Mucosa of stomach (tissue), 1 donor: ENCODE measurements at regions not wholly inside any gene's neighbourhood (a gene's known extent, or its start where the extent isn't known, plus 50 kb on each side); places are given as distances from the start of the nearest gene placed in this dataset.

Experiments used
- H3K27me3 ChIP-seq: one replicate; pipeline ENCODE4 v1.7.0; 2013; ENCODE audit warnings: mild to moderate bottlenecking, low read length; ENCODE audit not compliant: control insufficient read depth, insufficient read depth
- H3K36me3 ChIP-seq: one replicate; pipeline ENCODE4 v1.7.0; 2013; ENCODE audit warnings: low read length; ENCODE audit not compliant: control insufficient read depth, insufficient read depth
- H3K4me1 ChIP-seq: one replicate; pipeline ENCODE4 v1.7.0; 2013; ENCODE audit warnings: mild to moderate bottlenecking, low read length; ENCODE audit not compliant: control insufficient read depth, insufficient read depth
- H3K4me3 ChIP-seq: one replicate; pipeline ENCODE4 v1.7.0; 2013; ENCODE audit warnings: low read length
- H3K9ac ChIP-seq: one replicate; pipeline ENCODE4 v1.7.0; 2013; ENCODE audit warnings: mild to moderate bottlenecking, low read length, moderate library complexity
- H3K9me3 ChIP-seq: one replicate; pipeline ENCODE4 v1.7.0; 2013; ENCODE audit warnings: mild to moderate bottlenecking, low read length, moderate library complexity; ENCODE audit not compliant: control insufficient read depth
- donor health status: Pancreatic carcinoma.

GRCh38 chrX:39766085-39766726 is 331.6 kb downstream of the BCOR start:
- Histone ChIP-seq H3K4me1 (peaks cover 5% of the 10 kb centered on the region), H3K27me3 (no peaks in the 10 kb centered on the region), H3K4me3 (no peak overlapping the region), H3K9ac (no peak overlapping the region), H3K9me3 (no peaks in the 10 kb centered on the region), H3K36me3 (no peaks in the 10 kb centered on the region)

GRCh38 chrX:39766855-39767254 is 330.9 kb downstream of the BCOR start:
- H3K4me3 ChIP-seq: no peak overlapping the region
- H3K36me3 ChIP-seq: no peaks in the 10 kb centered on the region
- H3K27me3 ChIP-seq: no peaks in the 10 kb centered on the region
- no peaks in the 10 kb centered on the region for H3K9me3 ChIP-seq
- peaks cover 4% of the 10 kb centered on the region for H3K4me1 ChIP-seq
- H3K9ac ChIP-seq: no peak overlapping the region

- no peaks in the 10 kb centered on the region for H3K9me3 ChIP-seq
- no peak overlapping the region for H3K4me3 ChIP-seq
- H3K4me1 ChIP-seq: peaks cover 10% of the 10 kb centered on the region
- H3K9ac ChIP-seq: no peak overlapping the region
- no peaks in the 10 kb centered on the region for H3K27me3 ChIP-seq
- H3K36me3 ChIP-seq: no peaks in the 10 kb centered on the region
Observed at GRCh38 chrX:39767446-39767845, 330.3 kb downstream of the BCOR start.

- Histone ChIP-seq H3K9me3 (no peaks in the 10 kb centered on the region), H3K36me3 (no peaks in the 10 kb centered on the region), H3K4me3 (no peak overlapping the region), H3K9ac (no peak overlapping the region), H3K4me1 (peaks cover 18% of the 10 kb centered on the region), H3K27me3 (no peaks in the 10 kb centered on the region)
Observed at GRCh38 chrX:39769748-39770147, 328.0 kb downstream of the BCOR start.

- no peaks in the 10 kb centered on the region for H3K36me3 ChIP-seq
- H3K4me3 ChIP-seq: no peak overlapping the region
- no peak overlapping the region for H3K9ac ChIP-seq
- no peaks in the 10 kb centered on the region for H3K9me3 ChIP-seq
- H3K4me1 ChIP-seq: peaks cover 18% of the 10 kb centered on the region
- H3K27me3 ChIP-seq: no peaks in the 10 kb centered on the region
Observed at GRCh38 chrX:39771089-39771488, 326.7 kb downstream of the BCOR start.

- Histone ChIP-seq H3K9ac (no peak overlapping the region), H3K4me3 (no peak overlapping the region), H3K9me3 (no peaks in the 10 kb centered on the region), H3K36me3 (no peaks in the 10 kb centered on the region), H3K4me1 (peaks cover 18% of the 10 kb centered on the region), H3K27me3 (no peaks in the 10 kb centered on the region)
Observed at GRCh38 chrX:39772057-39772832, 325.5 kb downstream of the BCOR start.

GRCh38 chrX:39773150-39773549 is 324.6 kb downstream of the BCOR start:
- no peaks in the 10 kb centered on the region for H3K27me3 ChIP-seq
- peaks cover 18% of the 10 kb centered on the region for H3K4me1 ChIP-seq
- H3K36me3 ChIP-seq: no peaks in the 10 kb centered on the region
- H3K9ac ChIP-seq: no peak overlapping the region
- no peak overlapping the region for H3K4me3 ChIP-seq
- H3K9me3 ChIP-seq: no peaks in the 10 kb centered on the region

- H3K4me3 ChIP-seq: no peak overlapping the region
Observed at GRCh38 chrX:39773923-39774773, 323.6 kb downstream of the BCOR start.

GRCh38 chrX:39774774-39775328 is 322.9 kb downstream of the BCOR start:
- no peak overlapping the region for H3K9ac ChIP-seq
- no peaks in the 10 kb centered on the region for H3K9me3 ChIP-seq
- no peak overlapping the region for H3K4me3 ChIP-seq
- H3K4me1 ChIP-seq: peaks cover 18% of the 10 kb centered on the region
- no peaks in the 10 kb centered on the region for H3K27me3 ChIP-seq
- H3K36me3 ChIP-seq: no peaks in the 10 kb centered on the region

More at GRCh38 chrX:39773923-39774773, 323.6 kb downstream of the BCOR start:
- no peaks in the 10 kb centered on the region for H3K9me3 ChIP-seq
- H3K36me3 ChIP-seq: no peaks in the 10 kb centered on the region
- no peak overlapping the region for H3K9ac ChIP-seq
- peaks cover 18% of the 10 kb centered on the region for H3K4me1 ChIP-seq
- H3K27me3 ChIP-seq: no peaks in the 10 kb centered on the region

- Histone ChIP-seq H3K36me3 (no peaks in the 10 kb centered on the region), H3K27me3 (no peaks in the 10 kb centered on the region), H3K9me3 (no peaks in the 10 kb centered on the region), H3K4me3 (no peak overlapping the region), H3K4me1 (peaks cover 6% of the 10 kb centered on the region), H3K9ac (no peak overlapping the region)
Observed at GRCh38 chrX:39777623-39778025, 320.1 kb downstream of the BCOR start.

GRCh38 chrX:39779952-39780783 is 317.6 kb downstream of the BCOR start:
- H3K9ac ChIP-seq: no peak overlapping the region
- H3K9me3 ChIP-seq: no peaks in the 10 kb centered on the region
- H3K36me3 ChIP-seq: no peaks in the 10 kb centered on the region
- no peaks in the 10 kb centered on the region for H3K4me1 ChIP-seq
- no peak overlapping the region for H3K4me3 ChIP-seq
- H3K27me3 ChIP-seq: no peaks in the 10 kb centered on the region
